ENCODE measurements at regions not wholly inside any gene's neighbourhood (a gene's known extent, or its start where the extent isn't known, plus 50 kb on each side); places are given as distances from the start of the nearest gene placed in this dataset.

- no peak for TF ChIP-seq ZNF274 (IDR thresholded peaks at IDR 0.05; ENCODE audit: low read depth, low read length)
- no peak for TF ChIP-seq YY1 (IDR thresholded peaks at IDR 0.05; ENCODE audit: insufficient read depth, insufficient read length)
- TF ChIP-seq SUZ12 (IDR thresholded peaks at IDR 0.05; ENCODE audit: extremely low read depth, insufficient read depth, insufficient read length): no peak
These were observed 841.0 kb upstream of the ID2 start for GRCh38 chr2:7840651-7841380.

Measured in NT2/D1 (cell line).